Hematopoietic multipotent progenitor cell treated with erythropoietin and hydrocortisone succinate and interleukin-3 and kit ligand, for 4 days (in vitro differentiated cells): ENCODE measurements at regions not wholly inside any gene's neighbourhood (a gene's known extent, or its start where the extent isn't known, plus 50 kb on each side); places are given as distances from the start of the nearest gene placed in this dataset.
A peak's percentile ranks its signal among the peaks of the same experiment; 100 is the strongest.
"Not testable (repeated sequence)": the region's sequence is repeated elsewhere in the genome, so short reads cannot be mapped to it uniquely, and the experiment has no call there.

Source experiments
- DNase-seq: peaks from one replicate; pipeline ENCODE4 v3.0.0-alpha.2; 2015

DNA sequence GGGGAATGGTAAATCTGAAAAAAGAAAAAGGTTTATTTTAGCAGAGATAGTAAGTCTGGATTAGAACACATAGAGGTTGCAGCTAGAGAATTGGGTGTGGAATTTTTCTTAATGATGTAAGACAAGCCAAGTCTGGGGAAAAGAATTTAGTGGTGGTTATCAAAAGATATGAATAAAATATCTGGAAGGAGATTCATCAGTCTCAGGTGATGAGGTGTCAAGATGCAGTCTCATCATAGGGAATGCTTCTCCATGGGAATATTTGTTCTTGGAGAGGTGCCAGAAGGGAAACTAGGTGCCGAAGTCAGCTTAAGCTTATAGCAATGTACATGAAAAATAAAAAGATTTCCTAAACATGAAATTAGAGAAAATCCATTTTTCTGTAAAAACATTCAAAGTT lies 504.1 kb upstream of the NR3C2 start:
- DNase-seq, result no peak

DNA sequence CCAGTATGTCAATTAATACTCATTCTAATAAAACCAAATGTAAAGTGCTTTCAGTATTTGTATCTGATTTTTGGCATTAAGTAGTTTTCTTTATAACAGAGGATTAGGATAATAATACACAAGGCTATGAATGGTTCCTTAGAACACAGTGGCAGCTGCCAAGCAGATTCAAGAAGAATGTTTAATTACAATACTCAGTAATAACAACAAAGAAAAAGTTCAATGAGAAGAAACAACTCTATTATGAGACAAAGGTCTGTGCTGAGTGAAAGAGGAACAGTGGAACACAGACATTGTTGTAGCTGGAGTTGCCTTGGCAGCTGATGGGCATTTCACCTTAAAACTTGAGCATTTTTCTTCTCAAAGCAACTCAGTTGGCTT lies 502.6 kb upstream of the NR3C2 start:
- no peak for DNase-seq

DNA sequence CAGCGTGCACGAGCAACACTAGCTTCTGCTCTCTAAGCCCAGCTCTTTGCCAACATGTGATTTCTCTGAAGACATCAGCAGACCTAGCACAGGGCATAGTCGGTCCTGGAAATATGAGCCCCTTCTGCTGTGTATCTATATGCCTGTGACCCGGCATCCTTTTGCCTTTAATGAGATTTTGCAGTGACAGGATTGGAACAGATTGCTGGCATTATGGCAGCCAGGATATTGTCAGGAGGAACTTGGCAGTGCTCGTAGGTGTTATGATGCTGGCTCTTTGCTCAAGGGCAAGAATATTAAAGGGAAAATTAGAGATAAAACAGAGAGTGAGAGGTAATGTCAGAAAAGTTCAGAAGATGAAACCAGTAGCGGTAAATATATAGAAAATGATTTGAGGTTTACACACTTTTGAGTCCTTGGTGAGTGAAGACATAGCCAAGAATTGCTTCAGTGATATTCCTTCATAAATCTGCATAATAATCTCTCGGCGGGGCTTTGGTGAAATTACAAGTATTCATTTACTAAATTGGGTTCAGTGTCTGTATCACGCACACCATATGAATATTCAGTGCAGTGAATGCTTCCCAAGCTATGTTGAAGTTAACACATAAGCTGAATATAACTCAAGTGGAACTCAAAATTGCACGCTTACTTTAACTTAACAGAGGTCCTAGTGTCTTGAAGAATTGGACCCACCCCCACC lies 502.1 kb upstream of the NR3C2 start:
- no peak for DNase-seq

DNA sequence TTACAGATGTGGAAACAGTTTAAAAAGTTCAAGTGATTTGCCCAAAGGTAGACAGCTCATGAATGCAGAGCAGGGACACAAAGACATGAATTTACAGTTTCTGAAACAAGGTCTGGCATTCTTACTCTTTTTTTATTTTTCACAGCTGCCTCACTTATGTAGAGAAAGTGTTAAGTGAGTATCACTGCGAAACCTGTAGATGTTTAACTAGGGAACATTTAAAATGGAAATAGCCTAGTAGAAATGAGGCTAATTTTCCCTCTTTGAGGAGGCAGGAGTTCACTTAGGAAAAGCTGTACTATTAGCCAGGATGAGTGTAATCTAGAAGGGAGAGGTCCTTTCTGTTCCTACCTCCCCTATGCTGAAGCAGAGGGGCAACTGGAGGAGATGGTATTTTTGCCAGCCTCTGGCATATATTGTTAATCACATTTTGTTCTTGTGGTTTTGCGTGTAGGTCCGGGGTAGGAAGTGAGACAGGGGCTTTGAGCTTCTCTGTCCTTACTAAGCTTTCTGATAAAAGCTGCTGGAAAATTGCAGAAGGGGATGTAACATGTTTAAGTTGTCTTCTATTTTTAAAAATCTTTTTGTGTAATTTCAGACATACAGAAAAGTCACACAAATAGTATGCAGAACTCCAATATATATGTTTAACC lies 492.8 kb upstream of the NR3C2 start:
- peak; percentile 24 for DNase-seq

DNA sequence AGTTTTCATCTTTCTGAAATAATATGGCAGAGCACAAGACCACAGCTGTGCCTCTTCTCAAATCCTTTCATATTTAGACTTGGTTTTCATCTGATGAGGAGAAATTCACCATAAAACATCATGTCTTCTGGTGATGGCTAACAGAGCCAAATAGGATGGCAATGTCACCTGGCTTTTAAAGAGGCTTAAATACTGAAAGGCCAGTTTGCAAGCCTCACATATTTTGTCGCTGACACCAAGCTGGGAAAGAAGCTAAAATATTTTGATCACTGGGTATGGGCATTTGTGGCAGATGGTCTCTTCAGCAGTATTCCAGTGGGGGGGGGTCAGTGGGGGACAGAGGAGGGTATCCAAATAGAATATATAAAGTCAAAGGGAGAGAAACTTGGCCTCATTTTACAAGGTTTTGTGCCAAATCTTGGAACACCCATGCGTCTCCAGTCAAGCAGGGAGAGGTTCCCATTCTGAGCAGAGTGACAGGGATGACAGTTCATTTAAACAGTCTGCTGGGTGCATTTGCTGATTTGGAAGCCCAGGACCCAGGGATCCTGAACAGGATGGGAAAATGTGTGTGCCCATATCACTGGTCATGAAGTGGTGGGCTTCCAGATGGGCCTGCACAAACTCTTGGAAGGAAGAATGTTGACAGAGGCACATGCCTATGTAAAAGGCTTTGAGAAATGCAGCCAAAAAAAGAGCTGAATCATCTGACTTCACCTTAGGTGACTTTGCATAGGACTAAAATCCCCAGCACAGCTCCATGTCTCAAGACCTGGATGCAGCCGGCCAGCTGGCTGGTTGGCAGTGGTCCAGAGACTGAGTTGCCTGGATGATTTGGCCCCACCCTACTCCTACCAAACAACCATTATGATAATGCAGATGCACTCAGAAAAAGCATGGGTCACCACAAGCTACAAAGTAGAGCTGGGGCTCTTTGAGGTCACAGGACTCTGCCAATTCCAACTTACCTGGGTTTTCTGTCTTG lies 484.4 kb upstream of the NR3C2 start:
- DNase-seq, result no peak

DNA sequence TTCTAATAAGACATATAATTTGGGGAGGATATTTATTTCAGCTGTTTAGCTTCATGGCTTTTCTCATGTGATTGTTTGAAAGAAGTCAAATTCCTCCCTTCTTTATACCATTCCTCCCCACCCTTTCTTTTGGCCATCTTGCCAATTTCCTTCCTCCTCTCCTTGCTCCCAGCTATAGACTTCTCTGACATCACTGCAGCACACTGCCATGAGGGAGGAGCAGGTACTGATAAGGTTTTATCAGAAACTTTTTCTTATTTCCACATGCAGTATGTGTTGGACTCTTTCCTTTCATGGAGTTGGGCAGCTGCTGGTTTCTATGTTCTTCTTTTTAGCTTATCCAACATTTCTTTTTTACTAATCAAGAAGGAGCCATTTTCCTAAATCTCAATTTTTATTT lies 481.7 kb upstream of the NR3C2 start:
- DNase-seq, result no peak

DNA sequence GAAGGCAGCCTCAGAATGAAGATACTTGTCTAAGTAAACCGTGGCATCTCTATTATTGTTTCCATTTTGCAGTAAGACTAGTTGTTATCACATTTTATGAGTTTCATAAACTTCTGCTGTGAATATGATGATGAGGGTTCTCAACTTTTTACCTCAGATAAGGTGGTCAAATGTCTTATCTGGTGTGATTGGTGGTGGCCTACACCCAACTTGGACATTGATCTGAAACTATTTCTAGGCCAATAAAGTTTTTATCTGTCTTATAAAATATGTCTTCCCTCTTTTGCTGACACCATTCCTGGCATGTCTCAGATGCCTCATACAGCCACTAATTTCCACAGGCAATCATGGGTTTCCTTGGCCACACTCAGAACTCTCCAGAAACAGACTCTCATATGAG lies 480.3 kb upstream of the NR3C2 start:
- DNase-seq, result no peak

DNA sequence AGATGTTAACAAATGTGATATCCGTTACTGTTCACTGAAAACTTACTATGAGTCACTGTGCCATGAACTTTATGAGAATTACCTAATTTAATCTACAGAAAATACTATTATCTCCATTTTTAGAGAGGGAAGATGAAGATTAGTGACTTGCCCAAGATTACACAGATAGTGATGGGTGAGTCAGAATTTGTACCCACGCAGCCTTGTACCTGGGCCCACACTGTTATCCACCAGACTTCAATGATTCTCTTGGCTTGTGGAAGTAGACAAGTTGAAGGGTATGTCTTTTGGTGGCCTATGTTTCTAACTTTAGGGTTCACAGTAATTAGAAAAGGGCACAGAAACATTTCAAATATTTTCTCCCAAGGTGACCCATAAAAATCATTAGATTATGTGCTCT lies 472.5 kb upstream of the NR3C2 start:
- no peak for DNase-seq

DNA sequence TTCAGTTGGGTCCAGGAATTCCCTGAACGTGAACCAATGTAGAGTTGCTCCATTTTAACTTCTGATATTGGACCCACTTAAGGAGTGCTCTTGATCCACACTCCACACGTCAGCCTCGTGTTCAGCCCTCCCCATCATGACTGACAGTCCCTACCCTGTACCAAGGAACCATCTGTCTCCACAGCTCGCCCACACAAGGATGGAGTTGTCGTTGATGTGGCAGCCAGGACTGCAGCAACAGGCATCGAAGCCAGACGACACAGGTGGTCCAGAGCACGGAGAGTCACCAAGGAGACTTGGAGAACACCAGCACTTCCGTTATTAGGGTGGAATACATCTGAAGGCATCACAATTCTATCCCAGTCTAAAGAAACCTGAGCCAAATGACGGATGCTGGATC lies 472.1 kb upstream of the NR3C2 start:
- DNase-seq, result no peak

DNA sequence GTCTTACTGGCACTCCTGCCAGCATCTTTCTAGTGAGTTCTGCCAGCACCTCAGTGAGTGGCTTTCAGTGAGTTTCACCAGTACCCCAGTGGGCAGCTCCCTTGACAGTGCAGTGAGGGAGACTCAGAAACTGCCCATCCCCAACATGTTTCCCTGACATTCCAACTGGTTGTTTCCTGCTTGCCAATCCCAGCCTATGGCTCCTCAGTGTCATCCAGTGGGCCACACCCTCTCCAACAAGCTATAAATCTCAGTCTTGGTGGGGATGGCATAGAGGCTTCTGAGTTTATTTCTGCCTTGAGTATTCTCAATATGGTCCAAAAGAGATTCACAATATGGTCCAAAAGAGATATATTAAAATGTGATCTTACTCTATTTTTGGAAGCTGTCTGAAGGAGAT lies 461.2 kb upstream of the NR3C2 start:
- no peak for DNase-seq

DNA sequence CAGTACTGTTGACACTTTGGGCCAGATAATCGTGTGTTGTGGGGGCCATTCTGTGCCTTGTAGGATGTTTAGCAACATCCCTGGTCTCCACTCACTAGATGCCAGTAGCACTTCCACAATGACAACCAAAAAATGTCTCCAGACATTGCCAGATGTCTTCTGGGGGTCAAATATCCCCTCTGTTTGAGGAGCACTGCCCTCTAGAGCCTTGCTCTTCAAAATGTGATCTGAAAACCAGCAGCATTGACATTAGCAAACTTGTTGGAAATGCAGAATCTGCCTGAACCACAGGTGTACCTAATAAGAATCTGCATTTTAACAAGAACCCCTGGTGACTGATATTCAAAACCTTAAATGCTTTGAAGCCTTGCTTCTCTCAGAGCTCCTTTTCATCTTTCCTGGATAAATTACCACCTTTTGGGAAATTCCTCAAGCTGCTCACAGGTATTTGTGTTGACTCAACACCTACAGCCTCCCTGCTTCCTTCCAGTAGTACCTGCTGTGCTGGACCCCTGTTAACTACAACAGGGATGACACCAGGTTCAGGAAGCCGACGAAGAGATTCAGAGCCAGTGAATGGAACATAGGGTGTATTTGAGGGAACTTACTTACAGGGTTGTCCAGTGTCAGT lies 459.0 kb upstream of the NR3C2 start:
- DNase-seq, result no peak

DNA sequence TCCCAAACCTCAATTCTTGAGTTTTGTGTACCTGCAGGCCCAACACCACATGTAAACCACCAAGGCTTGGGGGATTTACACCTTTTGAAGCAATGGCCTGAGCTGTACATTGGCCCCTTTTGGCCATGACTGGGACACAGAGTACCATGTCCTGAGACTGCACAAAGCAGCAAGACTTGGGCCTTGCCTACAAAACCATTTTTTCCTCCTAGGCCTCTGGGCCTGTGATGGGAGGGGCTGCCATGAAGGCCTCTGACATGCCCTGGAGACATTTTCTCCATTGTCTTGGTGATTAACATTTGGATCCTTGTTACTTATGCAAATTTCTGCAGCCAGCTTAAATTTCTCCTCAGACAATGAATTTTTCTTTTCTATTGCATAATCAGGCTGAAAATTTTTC lies 455.9 kb upstream of the NR3C2 start:
- not testable (repeated sequence) for DNase-seq

DNA sequence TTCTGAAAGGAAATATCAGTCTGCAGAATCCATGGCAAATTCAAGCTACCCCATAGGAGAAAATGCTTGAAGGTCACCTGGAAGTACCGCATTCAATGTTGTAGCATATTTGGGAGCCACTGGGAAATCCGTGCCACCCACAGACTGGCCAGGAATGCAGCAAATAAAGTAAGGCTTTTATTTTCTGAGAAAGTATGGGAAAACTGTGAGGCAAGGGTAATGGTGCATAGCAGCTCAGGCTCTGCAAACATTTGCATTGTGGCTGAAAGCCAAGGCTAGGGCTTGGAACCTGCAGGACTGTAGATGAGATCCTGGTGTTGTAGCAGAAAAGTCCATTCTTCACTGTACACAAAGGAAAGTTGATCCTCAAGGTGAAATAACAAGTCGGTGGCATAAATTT lies 450.9 kb upstream of the NR3C2 start:
- no peak for DNase-seq

DNA sequence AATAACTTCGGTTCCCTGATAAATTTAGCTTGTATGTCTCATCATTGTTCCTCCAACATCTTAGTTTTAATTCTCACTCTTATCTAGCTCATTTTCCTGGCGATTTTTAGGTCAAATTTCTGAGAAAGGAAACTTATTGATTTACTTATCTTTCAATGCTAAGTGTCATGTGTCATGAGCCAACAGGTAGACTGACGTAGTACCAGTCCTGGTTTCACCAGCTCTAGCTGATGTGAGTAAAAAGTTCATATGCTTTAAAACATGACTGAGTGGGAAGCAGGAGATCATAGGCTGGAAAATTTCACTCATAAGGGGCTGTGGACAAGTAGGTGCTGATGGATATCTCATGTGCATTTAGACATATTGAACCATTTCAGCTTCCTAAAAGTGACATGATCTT lies 441.7 kb upstream of the NR3C2 start:
- DNase-seq, result no peak

DNA sequence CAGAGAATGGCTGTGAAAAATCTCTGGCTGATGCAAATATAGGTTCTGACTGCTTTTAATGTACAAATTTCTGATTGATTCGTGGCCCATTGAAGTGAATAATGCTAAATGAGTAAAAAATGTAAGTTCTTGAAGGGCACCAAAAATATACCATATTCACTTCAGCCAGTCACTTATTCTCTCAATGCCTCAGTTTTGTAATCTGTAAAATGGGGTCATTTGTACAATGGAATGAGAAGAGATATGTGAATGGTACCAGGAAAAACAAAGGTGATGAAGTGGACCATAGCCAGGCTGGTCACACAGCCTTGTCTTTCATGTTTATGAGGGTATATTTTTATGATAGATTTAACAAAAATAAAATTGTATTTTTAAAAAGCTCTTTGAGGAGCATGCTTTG lies 441.2 kb upstream of the NR3C2 start:
- no peak for DNase-seq

DNA sequence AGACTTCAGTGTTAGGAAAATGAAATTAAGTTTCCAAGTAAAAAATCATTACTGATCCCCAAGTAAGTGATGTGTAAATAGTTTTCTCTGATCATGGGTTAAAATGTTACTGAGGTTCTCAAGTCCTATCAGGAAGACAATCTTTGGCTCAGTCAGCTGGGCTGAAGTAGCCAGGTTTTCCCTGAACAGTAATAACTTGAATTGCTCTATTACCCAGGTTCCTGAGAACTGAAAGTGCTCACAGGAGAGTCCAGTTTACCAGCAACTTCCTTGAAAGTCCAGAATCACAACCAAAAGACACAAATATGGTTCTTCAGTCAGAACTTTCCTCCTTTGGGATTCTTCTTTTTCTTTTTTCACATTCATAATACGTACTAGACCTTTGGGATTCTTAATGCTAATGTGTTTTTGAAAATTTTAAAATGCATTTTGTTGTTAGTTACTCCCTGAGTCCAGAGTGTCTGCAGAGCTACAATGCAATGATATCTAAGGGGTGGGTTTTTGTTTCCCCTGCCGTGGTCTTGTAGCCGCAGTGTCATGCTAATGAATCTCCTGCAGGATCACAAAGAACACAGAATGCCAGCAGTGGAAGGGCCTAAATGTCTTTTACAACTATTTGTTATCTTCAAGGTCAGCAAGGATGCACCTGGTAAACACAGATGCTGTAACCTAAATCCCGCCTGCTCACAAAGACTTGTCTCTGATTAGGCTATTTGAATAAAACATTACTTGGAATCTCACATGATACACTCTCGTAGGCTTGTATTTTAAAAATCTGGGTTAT lies 439.8 kb upstream of the NR3C2 start:
- no peak for DNase-seq

DNA sequence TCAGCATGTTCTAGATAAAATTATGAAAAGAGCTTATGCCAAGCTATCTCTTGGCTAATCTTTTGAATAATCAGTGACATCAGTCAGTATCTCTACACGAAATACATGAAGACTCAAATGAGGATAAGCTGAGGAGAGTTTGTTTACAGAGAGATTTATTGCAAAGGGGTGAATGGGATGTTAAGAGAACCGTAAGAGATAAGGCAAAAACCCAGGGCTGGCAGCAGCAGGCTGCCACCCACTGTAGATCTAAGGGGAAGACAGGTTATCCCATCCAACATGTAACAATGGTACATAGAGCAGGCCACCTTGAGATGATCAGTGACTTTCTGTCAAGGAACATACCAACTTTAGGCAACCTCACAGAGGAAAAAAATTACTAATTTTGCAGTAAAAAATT lies 432.1 kb upstream of the NR3C2 start:
- peak; percentile 2 for DNase-seq

DNA sequence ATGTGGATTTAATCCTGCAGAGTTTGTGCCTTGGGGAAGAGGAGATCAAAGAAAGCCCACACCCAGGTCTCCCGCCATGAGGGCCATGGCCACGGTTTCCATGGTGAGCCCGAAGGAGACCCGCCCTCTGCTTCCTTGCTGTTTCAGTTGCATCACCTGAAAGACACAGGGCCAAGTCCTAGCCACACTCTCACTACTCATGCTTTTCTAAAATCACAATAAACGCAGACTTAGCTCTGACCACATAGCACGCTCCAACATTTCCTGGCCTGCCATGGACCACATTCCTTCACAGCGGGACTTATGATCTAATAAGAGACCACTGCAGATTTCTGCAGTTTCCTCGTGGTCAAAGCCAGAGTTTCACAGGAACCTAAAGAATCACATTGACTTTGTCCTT lies 426.0 kb upstream of the NR3C2 start:
- DNase-seq, result no peak

DNA sequence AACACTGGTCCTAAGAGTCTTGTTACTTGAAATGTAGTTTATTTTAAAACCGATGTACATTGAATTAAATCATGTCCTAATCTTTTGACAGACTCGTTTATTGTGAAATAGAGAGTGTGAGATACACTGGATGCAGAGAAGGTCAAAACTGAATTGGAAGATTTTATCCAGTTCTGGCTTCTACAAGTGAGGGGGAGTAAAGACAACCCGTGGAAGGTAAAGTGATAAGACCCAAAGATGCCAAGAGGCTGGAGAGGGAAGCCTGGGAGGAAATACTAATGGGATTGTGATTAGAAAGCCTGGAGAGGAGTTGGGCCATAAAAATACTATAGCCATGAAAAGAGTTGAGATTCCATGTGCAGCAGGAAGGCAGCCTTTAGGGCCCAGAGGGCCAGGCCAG lies 424.5 kb upstream of the NR3C2 start:
- DNase-seq, result no peak

DNA sequence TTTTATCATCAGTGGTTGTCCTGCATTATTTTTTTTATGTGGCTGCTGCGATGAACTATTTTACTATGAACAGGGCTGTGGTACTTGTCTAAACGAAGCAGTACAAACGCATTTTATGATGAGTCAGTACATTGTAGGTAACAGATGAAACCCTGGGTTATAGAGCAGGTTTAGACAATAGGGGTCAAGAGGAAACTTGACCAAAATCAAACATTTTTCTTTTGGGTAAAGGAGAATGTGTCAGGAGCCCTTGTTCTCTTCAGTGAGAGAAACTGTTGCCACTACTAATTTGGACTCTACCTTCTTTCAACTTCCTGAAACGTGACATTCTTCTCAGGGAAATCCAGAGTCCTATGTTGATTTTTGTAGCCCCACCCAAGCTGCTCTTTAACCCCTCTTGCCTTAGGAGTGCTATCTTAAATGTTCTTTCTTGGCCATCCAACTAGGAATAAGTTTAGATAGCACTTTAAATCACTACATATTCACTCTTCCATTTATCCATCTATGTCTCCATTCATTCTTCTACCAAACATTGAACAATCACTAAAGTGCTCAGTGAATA lies 415.8 kb upstream of the NR3C2 start:
- no peak for DNase-seq

DNA sequence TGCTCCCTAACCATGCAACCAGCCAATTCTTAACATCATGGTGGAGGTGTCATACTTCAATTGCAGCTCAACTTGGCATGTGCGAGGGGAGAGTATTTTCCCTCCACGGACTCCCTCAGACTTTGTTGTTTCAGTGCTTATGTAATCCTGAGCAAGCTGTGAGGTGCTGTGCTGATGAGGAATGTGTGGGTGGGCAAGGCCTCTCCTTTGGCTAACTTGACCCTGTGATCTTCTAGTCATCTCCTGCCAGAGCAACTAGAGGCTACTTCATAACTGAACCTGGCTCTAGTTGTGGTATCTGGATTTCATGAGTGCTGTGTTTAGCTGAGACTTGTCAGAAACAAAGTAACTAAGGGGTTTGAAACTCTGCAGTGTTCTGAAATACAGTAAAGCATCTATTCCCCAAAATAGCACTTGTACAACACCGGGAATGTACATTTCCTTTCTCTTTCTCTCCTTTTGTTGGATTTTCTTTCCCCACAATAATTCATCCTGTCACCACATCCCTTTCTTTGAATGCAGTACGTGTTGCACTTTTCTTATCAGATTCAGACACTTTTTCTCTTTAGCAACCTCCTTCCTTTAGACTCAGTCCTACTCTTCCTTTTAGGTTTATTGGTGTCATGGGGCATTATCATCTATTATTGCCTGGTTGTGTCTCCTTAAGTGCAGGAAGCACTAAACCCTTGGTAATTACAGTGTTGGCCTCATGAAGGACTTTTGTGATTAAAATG lies 415.2 kb upstream of the NR3C2 start:
- DNase-seq, result no peak

DNA sequence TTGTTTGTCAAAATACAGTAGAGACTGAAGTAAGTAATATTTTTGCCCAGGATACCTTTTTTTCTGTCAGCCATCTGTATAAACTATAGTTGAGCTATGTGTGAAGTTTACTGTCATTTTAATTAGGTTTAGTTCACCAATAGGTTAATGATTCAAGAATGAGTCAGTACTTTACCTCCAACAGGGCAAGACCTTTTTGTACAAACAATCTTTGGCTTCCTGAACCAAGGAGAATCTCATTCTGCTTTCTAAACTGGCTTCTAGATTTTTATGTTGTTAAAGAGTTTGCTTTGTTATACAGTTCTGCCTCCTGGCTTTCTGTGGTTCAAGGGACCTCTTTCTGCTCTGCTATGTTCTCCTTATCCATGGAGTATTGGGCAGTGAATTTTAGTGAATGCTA lies 412.0 kb upstream of the NR3C2 start:
- no peak for DNase-seq
